Fibroblast of lung (primary cell): ENCODE measurements at regions not wholly inside any gene's neighbourhood (a gene's known extent, or its start where the extent isn't known, plus 50 kb on each side); places are given as distances from the start of the nearest gene placed in this dataset.

Source experiments
- DNase-seq, 2 donors: peaks; one replicate each; pipeline versions ENCODE4 v3.0.0 to v3.0.0-alpha.2; 2010; ENCODE audit warnings: low read depth in 2 of 2
- H2AFZ ChIP-seq: 2 replicates; pipeline ENCODE4 v1.5.1; 2012; ENCODE audit warnings: low read length, control low read depth, inconsistent platforms
- H3K27ac ChIP-seq: 2 replicates; pipeline ENCODE4 v1.5.1; 2011; ENCODE audit warnings: low read length, control low read depth; ENCODE audit not compliant: insufficient read depth
- H3K27me3 ChIP-seq: 2 replicates; pipeline ENCODE4 v1.5.1; 2011; ENCODE audit warnings: mild to moderate bottlenecking, low read length; ENCODE audit not compliant: control insufficient read depth, insufficient read depth
- H3K36me3 ChIP-seq: 2 replicates; pipeline ENCODE4 v1.5.1; 2011; ENCODE audit warnings: low read length; ENCODE audit not compliant: control insufficient read depth, insufficient read depth
- H3K4me1 ChIP-seq: 2 replicates; pipeline ENCODE4 v1.5.1; 2011; ENCODE audit warnings: low read length; ENCODE audit not compliant: control insufficient read depth, insufficient read depth; ENCODE audit errors: extremely low read depth
- H3K4me2 ChIP-seq: 2 replicates; pipeline ENCODE4 v1.5.1; 2011; ENCODE audit warnings: low read length, control low read depth; ENCODE audit not compliant: insufficient read depth; ENCODE audit errors: extremely low read depth
- H3K4me3 ChIP-seq, 4 experiments: fragments of 200-600 bp in 1 of 4; sonication (generic) in 1 of 4; replicated peaks in 1 of 4; 2 replicates each; pipeline ENCODE4 v1.5.1; 2011 to 2016; ENCODE audit warnings: low read length in 4 of 4, low read depth in 3 of 4, mild to moderate bottlenecking in 3 of 4, control low read depth in 2 of 4, inconsistent platforms in 1 of 4, mixed read lengths in 1 of 4; ENCODE audit not compliant: insufficient read depth in 1 of 4; ENCODE audit errors: control extremely low read depth in 1 of 4
- H3K79me2 ChIP-seq: 2 replicates; pipeline ENCODE4 v1.5.1; 2012; ENCODE audit warnings: mild to moderate bottlenecking, low read length, inconsistent platforms; ENCODE audit not compliant: control insufficient read depth, insufficient read depth
- H3K9ac ChIP-seq: 2 replicates; pipeline ENCODE4 v1.5.1; 2011; ENCODE audit warnings: mild to moderate bottlenecking, low read length, control low read depth; ENCODE audit not compliant: insufficient read depth
- H3K9me3 ChIP-seq: 2 replicates; pipeline ENCODE4 v1.5.1; 2012; ENCODE audit warnings: low read depth, low read length; ENCODE audit not compliant: control insufficient read depth, insufficient read depth
- H4K20me1 ChIP-seq: 2 replicates; pipeline ENCODE4 v1.5.1; 2011; ENCODE audit warnings: low read length; ENCODE audit not compliant: control insufficient read depth, insufficient read depth; ENCODE audit errors: extremely low read depth
- CTCF ChIP-seq, 2 donors: IDR thresholded peaks in 1 of 2; conservative IDR thresholded peaks in 1 of 2; 1 replicate in 1 of 2; 2 replicates in 1 of 2; pipeline ENCODE4 v1.5.1; 2011 to 2012; ENCODE audit warnings: low read length in 2 of 2, control low read depth in 1 of 2, inconsistent platforms in 1 of 2, low read depth in 1 of 2, mild to moderate bottlenecking in 1 of 2
- EZH2 ChIP-seq: IDR thresholded peaks from 2 replicates; pipeline ENCODE4 v1.5.1; 2012; ENCODE audit warnings: low read length, control low read depth, mild to moderate bottlenecking; ENCODE audit errors: missing control alignments

- TF ChIP-seq EZH2 (no peak), CTCF (conservative IDR thresholded peaks at IDR 0.05 in 1 of 2, IDR thresholded peaks at IDR 0.05 in 1 of 2; ENCODE audit: low read depth in 1 of 2, low read length in 2 of 2) (no peak)
- Histone ChIP-seq H3K27me3 (no peaks in the 10 kb centered on the region), H3K4me1 (peaks cover 15% of the 10 kb centered on the region), H4K20me1 (no peaks in the 10 kb centered on the region), H3K36me3 (no peaks in the 10 kb centered on the region), H3K27ac (no peak overlapping the region), H3K4me3 (no peak overlapping the region), H2AFZ (no peak overlapping the region), H3K4me2 (peak overlapping the region; percentile 2), H3K9me3 (no peaks in the 10 kb centered on the region), H3K9ac (no peak overlapping the region), H3K79me2 (no peaks in the 10 kb centered on the region)
- no peak for DNase-seq
These were observed 178.4 kb upstream of the ADO start for GRCh38 chr10:62626079-62626478.

- H3K4me2 ChIP-seq = peak overlapping the region; percentile 3
- H3K4me1 ChIP-seq = peaks cover 15% of the 10 kb centered on the region
- H3K9me3 ChIP-seq = no peaks in the 10 kb centered on the region
- H2AFZ ChIP-seq = no peak overlapping the region
- no peaks in the 10 kb centered on the region for H4K20me1 ChIP-seq
- no peak overlapping the region for H3K27ac ChIP-seq
- H3K36me3 ChIP-seq = no peaks in the 10 kb centered on the region
- no peaks in the 10 kb centered on the region for H3K27me3 ChIP-seq
- H3K4me3 ChIP-seq = no peak overlapping the region
- peak; percentile 65 to 66 for DNase-seq
- TF ChIP-seq EZH2 (no peak), CTCF (conservative IDR thresholded peaks at IDR 0.05 in 1 of 2, IDR thresholded peaks at IDR 0.05 in 1 of 2; ENCODE audit: low read depth in 1 of 2, low read length in 2 of 2) (no peak)
- H3K79me2 ChIP-seq = no peaks in the 10 kb centered on the region
- no peak overlapping the region for H3K9ac ChIP-seq
These were observed 177.7 kb upstream of the ADO start for GRCh38 chr10:62626817-62627216.

GRCh38 chr10:62627983-62628382 is 176.5 kb upstream of the ADO start:
- Histone ChIP-seq H3K9me3 (no peaks in the 10 kb centered on the region), H3K4me3 (no peak overlapping the region), H3K27ac (no peak overlapping the region), H3K4me2 (no peak overlapping the region), H3K79me2 (no peaks in the 10 kb centered on the region), H3K36me3 (no peaks in the 10 kb centered on the region), H2AFZ (no peak overlapping the region), H3K27me3 (no peaks in the 10 kb centered on the region), H3K9ac (no peak overlapping the region), H3K4me1 (peaks cover 15% of the 10 kb centered on the region), H4K20me1 (no peaks in the 10 kb centered on the region)
- peak; percentile 15 to 25 for DNase-seq
- no peak for TF ChIP-seq EZH2
- TF ChIP-seq CTCF (conservative IDR thresholded peaks at IDR 0.05 in 1 of 2, IDR thresholded peaks at IDR 0.05 in 1 of 2; ENCODE audit: low read depth in 1 of 2, low read length in 2 of 2) = no peak
